Liver (tissue), 8 donors: ENCODE measurements at regions not wholly inside any gene's neighbourhood (a gene's known extent, or its start where the extent isn't known, plus 50 kb on each side); places are given as distances from the start of the nearest gene placed in this dataset.

Experiments used
- DNase-seq: peaks from one replicate; pipeline ENCODE4 v3.0.0-alpha.2; 2017; ENCODE audit warnings: low spot score
- H3K27ac ChIP-seq, 2 donors: one replicate each; pipeline ENCODE4 v1.7.0; 2013; ENCODE audit warnings: inconsistent platforms in 2 of 2, low read length in 2 of 2, control low read depth in 1 of 2, low read depth in 1 of 2, mild to moderate bottlenecking in 1 of 2
- H3K27me3 ChIP-seq, 4 donors: one replicate each; pipeline versions ENCODE4 v1.6.1 to v1.7.0; 2013; ENCODE audit warnings: low read length in 3 of 4, inconsistent platforms in 1 of 4, mild to moderate bottlenecking in 1 of 4, moderate library complexity in 1 of 4; ENCODE audit not compliant: control insufficient read depth in 4 of 4, insufficient read depth in 4 of 4
- H3K36me3 ChIP-seq, 4 donors: one replicate each; pipeline versions ENCODE4 v1.6.1 to v1.7.0; 2013; ENCODE audit warnings: low read length in 3 of 4, mild to moderate bottlenecking in 3 of 4, low read depth in 1 of 4, moderate library complexity in 1 of 4; ENCODE audit not compliant: control insufficient read depth in 4 of 4, insufficient read depth in 3 of 4
- H3K4me1 ChIP-seq, 4 donors: one replicate each; pipeline versions ENCODE4 v1.6.1 to v1.7.0; 2013; ENCODE audit warnings: low read length in 3 of 4, mild to moderate bottlenecking in 3 of 4, moderate library complexity in 1 of 4; ENCODE audit not compliant: control insufficient read depth in 4 of 4, insufficient read depth in 4 of 4
- H3K4me3 ChIP-seq, 3 donors: one replicate each; pipeline versions ENCODE4 v1.6.1 to v1.7.0; 2013; ENCODE audit warnings: low read length in 3 of 3, control low read depth in 1 of 3, low read depth in 1 of 3, mild to moderate bottlenecking in 1 of 3
- H3K9ac ChIP-seq, 2 donors: one replicate each; pipeline ENCODE4 v1.7.0; 2013; ENCODE audit warnings: low read length in 2 of 2, mild to moderate bottlenecking in 2 of 2, moderate library complexity in 2 of 2, control low read depth in 1 of 2, low read depth in 1 of 2
- H3K9me3 ChIP-seq, 4 donors: one replicate each; pipeline versions ENCODE4 v1.6.1 to v1.7.0; 2013; ENCODE audit warnings: low read length in 3 of 4; ENCODE audit not compliant: control insufficient read depth in 4 of 4
- EGR1 ChIP-seq, 2 donors: IDR thresholded peaks; 2 replicates each; pipeline ENCODE4 v1.6.1; 2016 to 2018; ENCODE audit warnings: antibody characterized with exemption in 2 of 2, low read depth in 2 of 2
- FOXA1 ChIP-seq: IDR thresholded peaks from 2 replicates; pipeline ENCODE4 v1.6.1; 2016; ENCODE audit warnings: antibody characterized with exemption
- FOXA2 ChIP-seq: IDR thresholded peaks from 2 replicates; pipeline ENCODE4 v1.6.1; 2016; ENCODE audit warnings: antibody characterized with exemption
- GABPA ChIP-seq, 2 donors: IDR thresholded peaks in 1 of 2; conservative IDR thresholded peaks in 1 of 2; 2 replicates each; pipeline ENCODE4 v1.6.1; 2016; ENCODE audit warnings: antibody characterized with exemption in 2 of 2, mild to moderate bottlenecking in 1 of 2, moderate library complexity in 1 of 2
- HNF4A ChIP-seq, 2 donors: conservative IDR thresholded peaks; 2 replicates each; pipeline ENCODE4 v1.6.1; 2016; ENCODE audit warnings: antibody characterized with exemption in 2 of 2, mild to moderate bottlenecking in 2 of 2
- HNF4G ChIP-seq: IDR thresholded peaks from 2 replicates; pipeline ENCODE4 v1.6.1; 2016; ENCODE audit warnings: antibody characterized with exemption
- JUND ChIP-seq, 2 donors: IDR thresholded peaks; 2 replicates each; pipeline ENCODE4 v1.6.1; 2016; ENCODE audit warnings: antibody characterized with exemption in 2 of 2
- NR2F2 ChIP-seq: IDR thresholded peaks from 2 replicates; pipeline ENCODE4 v1.6.1; 2016; ENCODE audit warnings: antibody characterized with exemption
- RAD21 ChIP-seq, 2 donors: IDR thresholded peaks; 2 replicates each; pipeline ENCODE4 v1.6.1; 2016; ENCODE audit warnings: antibody characterized with exemption in 2 of 2, mild to moderate bottlenecking in 2 of 2
- RXRA ChIP-seq, 2 donors: IDR thresholded peaks; 2 replicates each; pipeline ENCODE4 v1.6.1; 2017 to 2018; ENCODE audit warnings: antibody characterized with exemption in 2 of 2, mild to moderate bottlenecking in 1 of 2
- SP1 ChIP-seq: IDR thresholded peaks from 2 replicates; pipeline ENCODE4 v1.6.1; 2018; ENCODE audit warnings: antibody characterized with exemption, mild to moderate bottlenecking
- TAF1 ChIP-seq: conservative IDR thresholded peaks from 2 replicates; pipeline ENCODE4 v1.6.1; 2016; ENCODE audit warnings: antibody characterized with exemption, mild to moderate bottlenecking
- YY1 ChIP-seq: IDR thresholded peaks from 2 replicates; pipeline ENCODE4 v1.6.1; 2016; ENCODE audit warnings: antibody characterized with exemption, mild to moderate bottlenecking
- WGBS: extraction: QIAGEN DNeasy Blood & Tissue Kit; methylation state at CpG from one replicate; pipeline ENCODE4 v1.1.7; 2013; 5-methylcytosine and 5-hydroxymethylcytosine counted together
- TF ChIP-seq, protein P1 (sequence below): IDR thresholded peaks from 2 replicates; pipeline ENCODE4 v1.6.1; 2016; ENCODE audit warnings: antibody characterized with exemption
- TF ChIP-seq, protein P2 (sequence below): IDR thresholded peaks from 2 replicates; pipeline ENCODE4 v1.6.1; 2016; ENCODE audit warnings: antibody characterized with exemption, mild to moderate bottlenecking
- TF ChIP-seq, protein P3 (sequence below): IDR thresholded peaks from 2 replicates; pipeline ENCODE4 v1.6.1; 2016; ENCODE audit warnings: antibody characterized with exemption
- TF ChIP-seq, protein P4 (sequence below): IDR thresholded peaks from 2 replicates; pipeline ENCODE4 v1.6.1; 2016; ENCODE audit warnings: antibody characterized with exemption
- TF ChIP-seq, protein P5 (sequence below): fragments of 150-350 bp; IDR thresholded peaks from 2 replicates; pipeline ENCODE4 v1.5.1; 2017; ENCODE audit warnings: improper control_type of control experiment, low read depth, low read length; ENCODE audit not compliant: missing input control
- donor health status: healthy.
- donor health status: healthy.
- donor health status: healthy.
- donor health status: healthy.
- donor health status: healthy.

DNA sequence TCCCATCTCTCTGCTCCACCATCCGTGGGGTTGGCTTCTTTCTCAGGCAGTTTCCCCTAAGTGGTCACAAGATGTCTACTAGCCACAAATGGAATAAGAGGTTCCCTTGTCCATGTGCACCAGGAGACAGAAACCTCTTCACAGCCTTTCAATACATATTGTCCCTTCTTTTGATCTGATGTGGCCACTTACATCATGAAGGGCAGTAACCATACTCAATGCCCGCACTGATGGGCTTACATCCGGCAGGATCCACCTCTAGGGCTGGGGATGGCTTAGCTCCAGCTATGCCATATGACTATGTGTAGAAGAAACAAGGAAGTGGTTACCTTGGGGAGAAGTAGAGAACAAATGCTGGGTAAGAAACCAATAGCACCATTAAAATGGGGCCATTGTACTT lies 64.4 kb downstream of the PLEKHG1 start (continued):
- TF ChIP-seq, protein P1, sequence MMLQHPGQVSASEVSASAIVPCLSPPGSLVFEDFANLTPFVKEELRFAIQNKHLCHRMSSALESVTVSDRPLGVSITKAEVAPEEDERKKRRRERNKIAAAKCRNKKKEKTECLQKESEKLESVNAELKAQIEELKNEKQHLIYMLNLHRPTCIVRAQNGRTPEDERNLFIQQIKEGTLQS = no peak
- TF ChIP-seq SP1 = no peak

DNA sequence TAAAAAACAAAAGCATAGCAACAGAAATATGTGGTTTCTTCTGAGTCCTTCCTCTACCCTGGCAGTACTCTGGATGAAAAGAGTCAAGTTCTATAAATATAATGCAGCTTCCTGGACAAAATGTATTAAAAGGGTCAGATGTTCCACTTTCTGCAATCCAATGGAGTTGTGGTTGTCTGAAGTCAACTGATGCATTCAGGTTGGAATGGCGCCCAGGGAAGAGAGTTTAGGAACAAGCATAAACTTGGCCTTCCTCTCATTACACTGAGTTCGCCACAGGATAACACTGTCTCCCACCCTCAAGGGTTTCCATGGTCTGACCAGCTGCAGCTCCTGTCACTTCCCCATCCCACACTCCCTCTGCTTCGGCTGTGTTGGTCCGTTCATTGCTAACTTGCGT lies 66.4 kb downstream of the PLEKHG1 start:
- no peaks in the 10 kb centered on the region for H3K9me3 ChIP-seq
- H3K4me1 ChIP-seq = peaks cover 5 to 16% (median 11%) of the 10 kb centered on the region in 4 donors
- H3K9ac ChIP-seq = no peak overlapping the region
- no peak overlapping the region for H3K4me3 ChIP-seq
- no peaks in the 10 kb centered on the region for H3K27me3 ChIP-seq
- H3K36me3 ChIP-seq = no peaks in the 10 kb centered on the region
- TF ChIP-seq HNF4G = no peak
- TF ChIP-seq, protein P2, sequence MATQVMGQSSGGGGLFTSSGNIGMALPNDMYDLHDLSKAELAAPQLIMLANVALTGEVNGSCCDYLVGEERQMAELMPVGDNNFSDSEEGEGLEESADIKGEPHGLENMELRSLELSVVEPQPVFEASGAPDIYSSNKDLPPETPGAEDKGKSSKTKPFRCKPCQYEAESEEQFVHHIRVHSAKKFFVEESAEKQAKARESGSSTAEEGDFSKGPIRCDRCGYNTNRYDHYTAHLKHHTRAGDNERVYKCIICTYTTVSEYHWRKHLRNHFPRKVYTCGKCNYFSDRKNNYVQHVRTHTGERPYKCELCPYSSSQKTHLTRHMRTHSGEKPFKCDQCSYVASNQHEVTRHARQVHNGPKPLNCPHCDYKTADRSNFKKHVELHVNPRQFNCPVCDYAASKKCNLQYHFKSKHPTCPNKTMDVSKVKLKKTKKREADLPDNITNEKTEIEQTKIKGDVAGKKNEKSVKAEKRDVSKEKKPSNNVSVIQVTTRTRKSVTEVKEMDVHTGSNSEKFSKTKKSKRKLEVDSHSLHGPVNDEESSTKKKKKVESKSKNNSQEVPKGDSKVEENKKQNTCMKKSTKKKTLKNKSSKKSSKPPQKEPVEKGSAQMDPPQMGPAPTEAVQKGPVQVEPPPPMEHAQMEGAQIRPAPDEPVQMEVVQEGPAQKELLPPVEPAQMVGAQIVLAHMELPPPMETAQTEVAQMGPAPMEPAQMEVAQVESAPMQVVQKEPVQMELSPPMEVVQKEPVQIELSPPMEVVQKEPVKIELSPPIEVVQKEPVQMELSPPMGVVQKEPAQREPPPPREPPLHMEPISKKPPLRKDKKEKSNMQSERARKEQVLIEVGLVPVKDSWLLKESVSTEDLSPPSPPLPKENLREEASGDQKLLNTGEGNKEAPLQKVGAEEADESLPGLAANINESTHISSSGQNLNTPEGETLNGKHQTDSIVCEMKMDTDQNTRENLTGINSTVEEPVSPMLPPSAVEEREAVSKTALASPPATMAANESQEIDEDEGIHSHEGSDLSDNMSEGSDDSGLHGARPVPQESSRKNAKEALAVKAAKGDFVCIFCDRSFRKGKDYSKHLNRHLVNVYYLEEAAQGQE = no peak
- TF ChIP-seq SP1 = peak; percentile 22
- no peak for TF ChIP-seq JUND (IDR thresholded peaks at IDR 0.05)
- TF ChIP-seq TAF1 = no peak
- TF ChIP-seq YY1 = no peak
- no peak for TF ChIP-seq HNF4A (conservative IDR thresholded peaks at IDR 0.05)
- peak in 1 of 2 donors; percentile 14 for TF ChIP-seq RAD21 (IDR thresholded peaks at IDR 0.05)
- peak; percentile 31 for TF ChIP-seq NR2F2
- TF ChIP-seq RXRA (IDR thresholded peaks at IDR 0.05) = peak in 1 of 2 donors; percentile 16
- 82% methylated on average over 5 of the region's 5 CpGs for WGBS
- no peak overlapping the region for H3K27ac ChIP-seq
- DNase-seq = no peak

DNA sequence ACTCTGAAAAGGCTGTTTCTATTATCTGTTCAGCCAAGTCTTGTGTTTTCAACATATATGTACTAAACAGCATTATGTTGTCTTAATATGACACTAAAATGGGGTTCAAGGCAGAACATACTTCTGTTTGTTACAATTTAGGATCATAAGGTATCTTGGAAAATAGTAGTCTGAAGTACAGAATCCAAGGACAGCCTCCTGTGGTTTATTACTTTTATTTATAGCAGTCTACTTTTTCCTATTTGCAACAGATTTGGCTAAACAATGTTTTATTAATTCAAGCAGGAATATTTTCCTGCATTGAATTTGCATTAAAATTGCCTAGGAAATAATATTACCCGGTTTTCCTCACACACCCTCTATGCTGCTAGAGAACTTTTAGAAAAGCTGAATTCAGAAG lies 67.7 kb downstream of the PLEKHG1 start:
- peaks cover 5 to 16% (median 11%) of the 10 kb centered on the region in 4 donors for H3K4me1 ChIP-seq
- no peak for TF ChIP-seq FOXA2
- no peak for TF ChIP-seq HNF4A (conservative IDR thresholded peaks at IDR 0.05)
- TF ChIP-seq FOXA1 = no peak
- TF ChIP-seq, protein P1 = no peak
- no peak for TF ChIP-seq YY1
- TF ChIP-seq, protein P3, sequence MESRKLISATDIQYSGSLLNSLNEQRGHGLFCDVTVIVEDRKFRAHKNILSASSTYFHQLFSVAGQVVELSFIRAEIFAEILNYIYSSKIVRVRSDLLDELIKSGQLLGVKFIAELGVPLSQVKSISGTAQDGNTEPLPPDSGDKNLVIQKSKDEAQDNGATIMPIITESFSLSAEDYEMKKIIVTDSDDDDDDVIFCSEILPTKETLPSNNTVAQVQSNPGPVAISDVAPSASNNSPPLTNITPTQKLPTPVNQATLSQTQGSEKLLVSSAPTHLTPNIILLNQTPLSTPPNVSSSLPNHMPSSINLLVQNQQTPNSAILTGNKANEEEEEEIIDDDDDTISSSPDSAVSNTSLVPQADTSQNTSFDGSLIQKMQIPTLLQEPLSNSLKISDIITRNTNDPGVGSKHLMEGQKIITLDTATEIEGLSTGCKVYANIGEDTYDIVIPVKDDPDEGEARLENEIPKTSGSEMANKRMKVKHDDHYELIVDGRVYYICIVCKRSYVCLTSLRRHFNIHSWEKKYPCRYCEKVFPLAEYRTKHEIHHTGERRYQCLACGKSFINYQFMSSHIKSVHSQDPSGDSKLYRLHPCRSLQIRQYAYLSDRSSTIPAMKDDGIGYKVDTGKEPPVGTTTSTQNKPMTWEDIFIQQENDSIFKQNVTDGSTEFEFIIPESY = no peak
- no peak for TF ChIP-seq SP1
- no peak for TF ChIP-seq EGR1 (IDR thresholded peaks at IDR 0.05; ENCODE audit: low read depth in 2 of 2)
- TF ChIP-seq, protein P4, sequence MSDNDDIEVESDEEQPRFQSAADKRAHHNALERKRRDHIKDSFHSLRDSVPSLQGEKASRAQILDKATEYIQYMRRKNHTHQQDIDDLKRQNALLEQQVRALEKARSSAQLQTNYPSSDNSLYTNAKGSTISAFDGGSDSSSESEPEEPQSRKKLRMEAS = no peak
- TF ChIP-seq HNF4G = no peak
- no peak for TF ChIP-seq RAD21 (IDR thresholded peaks at IDR 0.05)
- no peak for TF ChIP-seq JUND (IDR thresholded peaks at IDR 0.05)
- TF ChIP-seq RXRA (IDR thresholded peaks at IDR 0.05) = no peak
- TF ChIP-seq GABPA (IDR thresholded peaks at IDR 0.05 in 1 of 2, conservative IDR thresholded peaks at IDR 0.05 in 1 of 2) = no peak
- TF ChIP-seq TAF1 = no peak
- no peak for TF ChIP-seq NR2F2
- TF ChIP-seq, protein P5, sequence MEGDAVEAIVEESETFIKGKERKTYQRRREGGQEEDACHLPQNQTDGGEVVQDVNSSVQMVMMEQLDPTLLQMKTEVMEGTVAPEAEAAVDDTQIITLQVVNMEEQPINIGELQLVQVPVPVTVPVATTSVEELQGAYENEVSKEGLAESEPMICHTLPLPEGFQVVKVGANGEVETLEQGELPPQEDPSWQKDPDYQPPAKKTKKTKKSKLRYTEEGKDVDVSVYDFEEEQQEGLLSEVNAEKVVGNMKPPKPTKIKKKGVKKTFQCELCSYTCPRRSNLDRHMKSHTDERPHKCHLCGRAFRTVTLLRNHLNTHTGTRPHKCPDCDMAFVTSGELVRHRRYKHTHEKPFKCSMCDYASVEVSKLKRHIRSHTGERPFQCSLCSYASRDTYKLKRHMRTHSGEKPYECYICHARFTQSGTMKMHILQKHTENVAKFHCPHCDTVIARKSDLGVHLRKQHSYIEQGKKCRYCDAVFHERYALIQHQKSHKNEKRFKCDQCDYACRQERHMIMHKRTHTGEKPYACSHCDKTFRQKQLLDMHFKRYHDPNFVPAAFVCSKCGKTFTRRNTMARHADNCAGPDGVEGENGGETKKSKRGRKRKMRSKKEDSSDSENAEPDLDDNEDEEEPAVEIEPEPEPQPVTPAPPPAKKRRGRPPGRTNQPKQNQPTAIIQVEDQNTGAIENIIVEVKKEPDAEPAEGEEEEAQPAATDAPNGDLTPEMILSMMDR = no peak
- TF ChIP-seq, protein P2 = no peak
- H3K4me3 ChIP-seq = no peak overlapping the region
- H3K27ac ChIP-seq = no peak overlapping the region
- no peak for DNase-seq
- no peaks in the 10 kb centered on the region for H3K36me3 ChIP-seq
- no peak overlapping the region for H3K9ac ChIP-seq
- H3K9me3 ChIP-seq = no peaks in the 10 kb centered on the region
- H3K27me3 ChIP-seq = no peaks in the 10 kb centered on the region
- WGBS = 87% methylated on average over 1 of the region's 1 CpG
